Kidney tubule cell (primary cell): ENCODE measurements at regions not wholly inside any gene's neighbourhood (a gene's known extent, or its start where the extent isn't known, plus 50 kb on each side); places are given as distances from the start of the nearest gene placed in this dataset.

ENCODE experiments used
- DNase-seq: peaks from one replicate; pipeline ENCODE4 v3.0.0-alpha.2; 2018; ENCODE audit warnings: low spot score

- no peak for DNase-seq
Observed at GRCh38 chr4:185071236-185071811, 53.0 kb downstream of the HELT start.

DNA sequence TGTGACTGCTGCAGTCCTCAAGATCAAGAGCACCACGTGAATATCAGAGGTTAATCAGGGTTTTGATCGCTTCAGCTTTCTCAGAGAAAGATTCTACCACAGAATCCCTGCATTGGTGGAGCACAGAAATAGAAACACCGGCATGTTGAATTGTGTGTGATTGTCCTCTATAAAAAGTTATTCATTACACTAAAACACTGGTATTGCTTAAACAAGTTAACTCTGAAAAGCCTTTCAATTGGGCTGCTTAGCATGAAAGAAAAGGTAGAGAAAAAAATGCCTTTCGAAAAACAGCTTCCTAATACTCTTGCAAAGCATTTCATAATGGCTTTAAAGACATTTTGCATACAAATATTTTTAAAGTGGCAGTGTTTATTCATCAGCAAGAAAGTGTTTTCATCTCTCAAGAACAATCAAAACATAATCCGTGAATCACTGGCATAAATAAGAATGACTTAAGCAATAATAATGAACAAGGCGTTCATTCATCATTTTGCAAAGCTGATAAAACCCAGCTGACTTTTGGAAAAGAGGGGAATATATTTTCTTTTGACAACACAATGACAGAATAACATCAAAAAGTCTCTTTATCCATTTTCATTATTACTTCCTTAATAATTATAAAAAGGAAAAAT lies 61.1 kb downstream of the HELT start:
- no peak for DNase-seq

DNA sequence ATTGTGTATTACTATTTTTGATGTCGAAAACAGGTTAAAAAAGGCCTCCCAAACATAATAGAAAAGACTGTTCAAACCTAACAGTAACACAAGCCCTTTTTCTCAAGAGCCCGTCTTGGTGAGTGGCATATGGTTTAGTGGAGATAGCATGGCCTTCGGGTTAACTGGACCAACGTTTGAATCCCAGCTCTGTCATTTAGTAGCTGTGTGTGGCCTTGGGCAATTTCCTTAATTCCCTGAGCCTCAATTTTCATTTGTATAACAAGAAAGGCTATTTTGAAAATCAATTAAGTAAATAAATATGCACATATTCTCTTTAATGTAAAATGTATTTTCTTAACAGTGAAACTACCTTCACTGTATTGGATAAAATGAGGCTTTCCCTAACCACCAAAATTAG lies 62.3 kb downstream of the HELT start:
- no peak for DNase-seq

- peak; percentile 28 for DNase-seq
Observed at GRCh38 chr4:185082561-185082960, 60.5 kb upstream of the SLC25A4 start.

GRCh38 chr4:185086053-185086452 lies 57.0 kb upstream of the SLC25A4 start:
- no peak for DNase-seq

GRCh38 chr4:185088899-185089298 lies 54.2 kb upstream of the SLC25A4 start:
- no peak for DNase-seq

GRCh38 chr4:185090592-185090991 lies 52.5 kb upstream of the SLC25A4 start:
- peak; percentile 14 for DNase-seq

DNA sequence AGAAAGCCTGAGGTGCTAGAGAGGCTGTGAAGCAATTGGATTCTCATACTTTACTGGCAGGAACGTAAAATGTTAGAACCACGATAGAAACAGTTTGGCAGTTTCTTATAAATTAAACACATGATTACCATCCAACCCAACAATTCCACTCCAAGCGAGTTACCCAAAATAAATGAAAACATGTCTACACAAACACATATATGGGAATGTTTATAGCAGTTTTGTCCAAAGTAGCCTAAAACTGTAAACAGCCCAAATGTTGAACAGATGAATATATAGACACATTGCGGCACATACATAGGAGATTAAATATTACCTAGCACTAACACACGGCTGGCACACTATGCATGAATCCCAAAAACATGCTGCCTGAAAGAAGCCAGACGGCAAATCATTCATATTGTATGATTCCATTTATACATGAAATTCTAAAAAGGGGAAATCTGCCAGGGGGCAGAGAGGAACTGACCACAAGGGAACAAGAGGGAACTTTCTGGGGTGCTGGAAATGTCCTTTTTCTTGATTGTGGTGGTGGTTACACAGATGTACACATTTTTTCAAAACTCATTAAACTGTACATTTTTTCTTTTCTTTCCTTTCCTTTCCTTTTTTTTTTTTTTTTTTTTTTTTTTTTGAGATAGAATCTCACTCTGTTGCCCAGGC lies 50.4 kb upstream of the SLC25A4 start:
- DNase-seq = no peak
